K562 (cell line): ENCODE measurements at regions not wholly inside any gene's neighbourhood (a gene's known extent, or its start where the extent isn't known, plus 50 kb on each side); places are given as distances from the start of the nearest gene placed in this dataset.

Experiments used
- ATAC-seq: fragments of 200-7000 bp; cut with Tn5 transposase; 3 replicates; pipeline ENCODE4 v1.9.1; 2020; ENCODE audit warnings: moderate library complexity
- BruUV-seq: library from RNA; stranded (reverse); fragments of 400-500 nt; replicated peaks from 2 replicates; lab custom pipeline; 2021; lab: Mats Ljungman, UMichigan
- CTCF ChIA-PET: fragments of 300-600 bp; formaldehyde crosslinking; extraction: SDS; loops from one replicate; lab custom pipeline; 2021; ENCODE audit warnings: low intra/inter-chr PET ratio; lab: Yijun Ruan, JAX
- POLR2A ChIA-PET: fragments of 300-600, 350-650 bp; sonication (Branson Sonifier 250); formaldehyde crosslinking; extraction: SDS; loops from one replicate; lab custom pipeline; 2021; ENCODE audit warnings: antibody characterized with exemption, inconsistent platforms; lab: Yijun Ruan, JAX
- DNase-seq, 4 experiments: peaks; one replicate each; pipeline versions ENCODE4 v3.0.0 to v3.0.0-alpha.2; 2011 to 2018; ENCODE audit warnings: low spot score in 3 of 4, mixed read lengths in 3 of 4; ENCODE audit errors: extremely low read depth in 1 of 4
- FAIRE-seq: peaks from 2 replicates; lab custom pipeline; 2011; peaks lifted over from hg19 to GRCh38; lab: Jason Lieb, UNC
- H2AFZ ChIP-seq: 2 replicates; pipeline ENCODE4 v1.6.0; 2011; ENCODE audit warnings: low read depth, low read length, control low read depth, inconsistent platforms
- H3K27ac ChIP-seq: fragments of 200-600 bp; 3 replicates; pipeline ENCODE4 v1.8.0; 2011; ENCODE audit warnings: low read depth, mild to moderate bottlenecking, control low read depth, inconsistent platforms, low read length, moderate library complexity, mixed read lengths; ENCODE audit errors: extremely low read depth
- H3K27me3 ChIP-seq, 2 experiments: fragments of 300-600 bp in 1 of 2; 2 replicates in 1 of 2; 3 replicates in 1 of 2; pipeline versions ENCODE4 v1.6.0 to v1.8.0; 2011; ENCODE audit warnings: inconsistent platforms in 2 of 2, low read length in 2 of 2, mild to moderate bottlenecking in 1 of 2, mixed read lengths in 1 of 2, moderate library complexity in 1 of 2; ENCODE audit not compliant: control insufficient read depth in 2 of 2, insufficient read depth in 2 of 2
- H3K36me3 ChIP-seq: fragments of 300-600 bp; 3 replicates; pipeline ENCODE4 v1.8.0; 2011; ENCODE audit warnings: mild to moderate bottlenecking, low read length, inconsistent platforms; ENCODE audit not compliant: control insufficient read depth, insufficient read depth
- H3K4me1 ChIP-seq, 2 experiments: fragments of 200-600 bp in 1 of 2; replicated peaks in 1 of 2; 2 replicates in 1 of 2; 3 replicates in 1 of 2; pipeline versions ENCODE4 v1.5.1 to v1.8.0; 2011; ENCODE audit warnings: inconsistent platforms in 2 of 2, low read length in 2 of 2, mild to moderate bottlenecking in 1 of 2, mixed read lengths in 1 of 2, moderate library complexity in 1 of 2; ENCODE audit not compliant: control insufficient read depth in 2 of 2, insufficient read depth in 2 of 2
- H3K4me2 ChIP-seq: 2 replicates; pipeline ENCODE4 v1.6.1; 2011; ENCODE audit warnings: low read length, control low read depth, inconsistent platforms, mixed read lengths; ENCODE audit not compliant: insufficient read depth
- H3K4me3 ChIP-seq: fragments of 200-600 bp; sonication (generic), shearing (Covaris generic); 2 replicates; pipeline ENCODE4 v1.5.1; 2016; ENCODE audit warnings: control low read depth, inconsistent platforms
- H3K79me2 ChIP-seq: fragments of 200-600 bp; 3 replicates; pipeline ENCODE4 v1.8.0; 2011; ENCODE audit warnings: low read length, inconsistent platforms; ENCODE audit not compliant: control insufficient read depth, insufficient read depth
- H3K9ac ChIP-seq, 2 experiments: 2 replicates each; pipeline versions ENCODE4 v1.6.0 to v1.6.1; 2011; ENCODE audit warnings: low read depth in 2 of 2, low read length in 2 of 2, control low read depth in 1 of 2, inconsistent platforms in 1 of 2, mild to moderate bottlenecking in 1 of 2, mixed read lengths in 1 of 2; ENCODE audit not compliant: insufficient read depth in 1 of 2
- H3K9me1 ChIP-seq: one replicate; pipeline ENCODE4 v1.6.0; 2011; ENCODE audit warnings: inconsistent platforms, mild to moderate bottlenecking, low read length, moderate library complexity; ENCODE audit not compliant: control insufficient read depth, insufficient read depth
- H3K9me3 ChIP-seq: replicated peaks from 2 replicates; pipeline ENCODE4 v1.5.1; 2011; ENCODE audit warnings: low read depth, low read length, inconsistent platforms; ENCODE audit not compliant: control insufficient read depth, insufficient read depth
- H4K20me1 ChIP-seq: replicated peaks from 2 replicates; pipeline ENCODE4 v1.6.1; 2011; ENCODE audit warnings: low read length, inconsistent platforms, mixed read lengths; ENCODE audit not compliant: control insufficient read depth, insufficient read depth
- AFF1 ChIP-seq, 2 experiments: fragments of 450-650 bp; IDR thresholded peaks; 2 replicates each; pipeline ENCODE4 v1.6.1; 2018; ENCODE audit warnings: mild to moderate bottlenecking in 2 of 2, low read depth in 1 of 2; ENCODE audit not compliant: partially characterized antibody in 2 of 2
- PKNOX1 ChIP-seq: fragments of 450-650 bp; IDR thresholded peaks from 2 replicates; pipeline ENCODE4 v1.6.1; 2016
- ZNF395 ChIP-seq: fragments of 200-800 bp; sonication (Bioruptor generic); IDR thresholded peaks from 2 replicates; pipeline ENCODE4 v1.6.1; 2017; ENCODE audit warnings: missing genetic modification characterization, missing compliant biosample characterization
- ZNF436 ChIP-seq: fragments of 250-450, 450-650 bp; sonication (Bioruptor Pico); formaldehyde crosslinking; IDR thresholded peaks from 2 replicates; pipeline ENCODE4 v1.7.0; 2020; ENCODE audit warnings: mild to moderate bottlenecking
- WGBS: fragments of 100-300 bp; shearing (Covaris generic); methylation state at CpG from one replicate; pipeline ENCODE4 v1.1.6; 2016; ENCODE audit warnings: low coverage, mixed read lengths; ENCODE audit not compliant: insufficient coverage; ENCODE audit errors: missing lambda C conversion rate; 5-methylcytosine and 5-hydroxymethylcytosine counted together
- in situ Hi-C: fragments of 300-500 bp; cut with MboI; formaldehyde crosslinking; loops from 4 replicates; pipeline ENCODE4 v1.15.0; 2018; ENCODE audit warnings: inconsistent platforms, mixed read lengths
- intact Hi-C: fragments of 100-400 bp; cut with micrococcal nuclease; formaldehyde crosslinking; loops from 2 replicates; pipeline ENCODE4 v1.14.2; 2022

- TF ChIP-seq AFF1 (IDR thresholded peaks at IDR 0.05; ENCODE audit: low read depth in 1 of 2, partially characterized antibody in 2 of 2) (no peak), ZNF436 (no peak), PKNOX1 (no peak)
- TF ChIP-seq, all 486 proteins: peak for 0
Observed at GRCh38 chr18:39435209-39435608, 1869.6 kb upstream of the CELF4 start (continued).

GRCh38 chr18:39434223-39434920 is 1868.8 kb upstream of the CELF4 start:
- H3K4me1 ChIP-seq: no peaks in the 10 kb centered on the region
- H3K36me3 ChIP-seq: no peaks in the 10 kb centered on the region
- ATAC-seq (no peak), DNase-seq (no peak), FAIRE-seq (no peak)
- no peak overlapping the region for H3K4me2 ChIP-seq
- BruUV-seq: no TSS peak
- H3K27ac ChIP-seq: no peak overlapping the region
- H3K4me3 ChIP-seq: no peak overlapping the region
- ChIA-PET POLR2A (no interaction called here), CTCF (no interaction called here)
- no peaks in the 10 kb centered on the region for H3K9me1 ChIP-seq
- H2AFZ ChIP-seq: no peak overlapping the region
- no peaks in the 10 kb centered on the region for H3K9me3 ChIP-seq
- H3K79me2 ChIP-seq: no peaks in the 10 kb centered on the region
- H4K20me1 ChIP-seq: no peaks in the 10 kb centered on the region
- intact Hi-C loops (no loop called here), in situ Hi-C loops (no loop called here)
- H3K27me3 ChIP-seq: no peaks in the 10 kb centered on the region
- no peak overlapping the region for H3K9ac ChIP-seq
- 3% methylated on average over 3 of the region's 3 CpGs for WGBS
- no peak for TF ChIP-seq ZNF395 (CRISPR knock-in tag)
